Astrocyte (in vitro differentiated cells and primary cell): ENCODE measurements at regions not wholly inside any gene's neighbourhood (a gene's known extent, or its start where the extent isn't known, plus 50 kb on each side); places are given as distances from the start of the nearest gene placed in this dataset.

Source experiments
- DNase-seq: peaks from one replicate; pipeline ENCODE4 v3.0.0-alpha.2; 2010; ENCODE audit warnings: low read depth
- FAIRE-seq: peaks from 2 replicates; lab custom pipeline; 2011; peaks lifted over from hg19 to GRCh38; lab: Jason Lieb, UNC
- H2AFZ ChIP-seq: 2 replicates; pipeline ENCODE4 v1.6.0; 2012; ENCODE audit warnings: low read depth, low read length, inconsistent platforms
- H3K27ac ChIP-seq: 2 replicates; pipeline ENCODE4 v1.5.1; 2011; ENCODE audit warnings: low read depth, low read length, inconsistent platforms
- H3K27me3 ChIP-seq: 2 replicates; pipeline ENCODE4 v1.6.0; 2011; ENCODE audit warnings: low read length, inconsistent platforms; ENCODE audit not compliant: insufficient read depth
- H3K36me3 ChIP-seq: 2 replicates; pipeline ENCODE4 v1.5.1; 2011; ENCODE audit warnings: low read length, inconsistent platforms; ENCODE audit not compliant: insufficient read depth
- H3K4me1 ChIP-seq: 2 replicates; pipeline ENCODE4 v1.5.1; 2011; ENCODE audit warnings: low read length, inconsistent platforms; ENCODE audit not compliant: insufficient read depth
- H3K4me2 ChIP-seq: 2 replicates; pipeline ENCODE4 v1.6.0; 2012; ENCODE audit warnings: low read length, inconsistent platforms
- H3K4me3 ChIP-seq: 2 replicates; pipeline ENCODE4 v1.5.1; 2011; ENCODE audit warnings: low read depth, mild to moderate bottlenecking, low read length, inconsistent platforms; ENCODE audit not compliant: insufficient read depth
- H3K79me2 ChIP-seq: 2 replicates; pipeline ENCODE4 v1.6.0; 2012; ENCODE audit warnings: mild to moderate bottlenecking, low read length, inconsistent platforms; ENCODE audit not compliant: insufficient read depth
- H3K9ac ChIP-seq: 2 replicates; pipeline ENCODE4 v1.6.0; 2012; ENCODE audit warnings: mild to moderate bottlenecking, low read length, inconsistent platforms
- H3K9me3 ChIP-seq: 2 replicates; pipeline ENCODE4 v1.5.1; 2012; ENCODE audit warnings: low read depth, mild to moderate bottlenecking, low read length, inconsistent platforms; ENCODE audit not compliant: insufficient read depth
- H4K20me1 ChIP-seq: 2 replicates; pipeline ENCODE4 v1.6.0; 2012; ENCODE audit warnings: low read length, inconsistent platforms; ENCODE audit not compliant: insufficient read depth
- H3K27ac Mint-ChIP-seq: one replicate; pipeline ENCODE4 v1.8.0; 2021; ENCODE audit warnings: mild to moderate bottlenecking, mixed read lengths; ENCODE audit not compliant: unreplicated experiment
- H3K27me3 Mint-ChIP-seq: one replicate; pipeline ENCODE4 v1.8.0; 2021; ENCODE audit warnings: low read depth, mixed read lengths; ENCODE audit not compliant: unreplicated experiment
- H3K36me3 Mint-ChIP-seq: one replicate; pipeline ENCODE4 v1.8.0; 2021; ENCODE audit warnings: low read depth, mixed read lengths; ENCODE audit not compliant: unreplicated experiment
- H3K4me1 Mint-ChIP-seq: one replicate; pipeline ENCODE4 v1.8.0; 2021; ENCODE audit warnings: low read depth, mixed read lengths; ENCODE audit not compliant: unreplicated experiment
- H3K4me3 Mint-ChIP-seq: one replicate; pipeline ENCODE4 v1.8.0; 2021; ENCODE audit warnings: mild to moderate bottlenecking, moderate library complexity, mixed read lengths; ENCODE audit not compliant: unreplicated experiment
- H3K9me3 Mint-ChIP-seq: one replicate; pipeline ENCODE4 v1.8.0; 2021; ENCODE audit warnings: mild to moderate bottlenecking, mixed read lengths; ENCODE audit not compliant: unreplicated experiment
- EZH2 ChIP-seq: IDR thresholded peaks from 2 replicates; pipeline ENCODE4 v1.6.1; 2012; ENCODE audit warnings: mild to moderate bottlenecking, low read length, inconsistent platforms; ENCODE audit not compliant: insufficient read depth
- TF ChIP-seq, protein P1 (sequence below): IDR thresholded peaks from 2 replicates; pipeline ENCODE4 v1.5.1; 2011; ENCODE audit warnings: low read depth, mild to moderate bottlenecking, inconsistent platforms, low read length, moderate library complexity; ENCODE audit not compliant: insufficient read depth

DNA sequence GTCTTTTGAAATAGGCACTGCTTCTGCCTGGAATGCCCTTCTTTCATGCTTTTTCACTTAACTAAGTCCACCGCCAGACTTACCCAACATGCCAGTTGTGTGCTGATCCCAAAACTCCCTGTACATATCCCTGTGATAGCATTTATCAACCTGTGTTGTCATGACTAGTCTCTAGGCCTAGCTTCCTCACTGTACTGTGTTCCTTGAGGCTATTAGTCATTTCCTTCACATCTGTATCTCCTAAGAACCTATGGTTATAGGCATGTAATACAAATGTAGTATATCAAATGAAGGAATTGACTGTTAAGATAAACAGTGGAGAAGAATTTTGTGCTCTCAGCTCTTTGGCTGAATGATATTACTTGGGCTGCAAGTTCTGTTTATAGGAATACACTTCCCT, 184.3 kb downstream of the CYRIA start:
- no peaks in the 10 kb centered on the region for H3K79me2 ChIP-seq
- H3K4me1 Mint-ChIP-seq: peaks cover 22% of the 10 kb centered on the region
- H3K36me3 Mint-ChIP-seq: no peaks in the 10 kb centered on the region
- H3K27ac Mint-ChIP-seq: no peak overlapping the region
- DNase-seq: no peak
- no peak overlapping the region for H3K27ac ChIP-seq
- no peaks in the 10 kb centered on the region for H3K27me3 ChIP-seq
- no peaks in the 10 kb centered on the region for H3K9me3 ChIP-seq
- TF ChIP-seq, protein P1, sequence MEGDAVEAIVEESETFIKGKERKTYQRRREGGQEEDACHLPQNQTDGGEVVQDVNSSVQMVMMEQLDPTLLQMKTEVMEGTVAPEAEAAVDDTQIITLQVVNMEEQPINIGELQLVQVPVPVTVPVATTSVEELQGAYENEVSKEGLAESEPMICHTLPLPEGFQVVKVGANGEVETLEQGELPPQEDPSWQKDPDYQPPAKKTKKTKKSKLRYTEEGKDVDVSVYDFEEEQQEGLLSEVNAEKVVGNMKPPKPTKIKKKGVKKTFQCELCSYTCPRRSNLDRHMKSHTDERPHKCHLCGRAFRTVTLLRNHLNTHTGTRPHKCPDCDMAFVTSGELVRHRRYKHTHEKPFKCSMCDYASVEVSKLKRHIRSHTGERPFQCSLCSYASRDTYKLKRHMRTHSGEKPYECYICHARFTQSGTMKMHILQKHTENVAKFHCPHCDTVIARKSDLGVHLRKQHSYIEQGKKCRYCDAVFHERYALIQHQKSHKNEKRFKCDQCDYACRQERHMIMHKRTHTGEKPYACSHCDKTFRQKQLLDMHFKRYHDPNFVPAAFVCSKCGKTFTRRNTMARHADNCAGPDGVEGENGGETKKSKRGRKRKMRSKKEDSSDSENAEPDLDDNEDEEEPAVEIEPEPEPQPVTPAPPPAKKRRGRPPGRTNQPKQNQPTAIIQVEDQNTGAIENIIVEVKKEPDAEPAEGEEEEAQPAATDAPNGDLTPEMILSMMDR: no peak
- no peak for TF ChIP-seq EZH2
- no peak overlapping the region for H2AFZ ChIP-seq
- no peak overlapping the region for H3K9ac ChIP-seq
- H3K4me3 Mint-ChIP-seq: no peak overlapping the region
- no peak overlapping the region for H3K4me3 ChIP-seq
- no peak for FAIRE-seq
- no peak overlapping the region for H3K4me2 ChIP-seq
- no peaks in the 10 kb centered on the region for H3K9me3 Mint-ChIP-seq
- H3K36me3 ChIP-seq: no peaks in the 10 kb centered on the region
- no peaks in the 10 kb centered on the region for H3K4me1 ChIP-seq
- peaks cover 12% of the 10 kb centered on the region for H3K27me3 Mint-ChIP-seq
- no peaks in the 10 kb centered on the region for H4K20me1 ChIP-seq

DNA sequence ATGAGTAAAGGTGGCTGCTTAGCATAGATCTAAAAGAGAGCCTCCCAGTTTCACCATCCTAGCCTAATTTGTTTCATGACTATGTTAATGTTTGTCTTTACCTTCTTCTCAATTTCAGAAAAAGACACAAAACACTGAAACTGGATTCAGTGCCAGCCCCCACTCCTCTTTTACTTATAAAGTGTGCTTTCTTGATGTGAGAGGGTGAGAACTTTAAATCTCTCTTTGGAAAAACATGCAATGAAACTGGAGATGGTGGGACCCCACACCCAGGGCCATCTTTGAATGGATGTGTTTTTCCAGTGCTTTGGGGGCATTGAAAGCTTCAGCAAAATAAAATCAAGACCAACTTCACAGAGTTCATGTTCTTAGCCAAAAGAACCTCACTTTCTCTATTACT, 185.9 kb downstream of the CYRIA start:
- Histone ChIP-seq H4K20me1 (no peaks in the 10 kb centered on the region), H3K9me3 (no peaks in the 10 kb centered on the region), H3K4me2 (no peak overlapping the region), H3K4me3 (no peak overlapping the region), H3K79me2 (no peaks in the 10 kb centered on the region), H3K27ac (no peak overlapping the region), H3K4me1 (no peaks in the 10 kb centered on the region), H3K36me3 (no peaks in the 10 kb centered on the region), H2AFZ (no peak overlapping the region), H3K27me3 (no peaks in the 10 kb centered on the region), H3K9ac (no peak overlapping the region)
- Mint-ChIP-seq H3K27me3 (peaks cover 7% of the 10 kb centered on the region), H3K4me3 (no peak overlapping the region), H3K4me1 (peaks cover 31% of the 10 kb centered on the region), H3K27ac (no peak overlapping the region), H3K9me3 (no peaks in the 10 kb centered on the region), H3K36me3 (no peaks in the 10 kb centered on the region)
- TF ChIP-seq EZH2: no peak
- TF ChIP-seq, protein P1: no peak
- no peak for DNase-seq
- no peak for FAIRE-seq

DNA sequence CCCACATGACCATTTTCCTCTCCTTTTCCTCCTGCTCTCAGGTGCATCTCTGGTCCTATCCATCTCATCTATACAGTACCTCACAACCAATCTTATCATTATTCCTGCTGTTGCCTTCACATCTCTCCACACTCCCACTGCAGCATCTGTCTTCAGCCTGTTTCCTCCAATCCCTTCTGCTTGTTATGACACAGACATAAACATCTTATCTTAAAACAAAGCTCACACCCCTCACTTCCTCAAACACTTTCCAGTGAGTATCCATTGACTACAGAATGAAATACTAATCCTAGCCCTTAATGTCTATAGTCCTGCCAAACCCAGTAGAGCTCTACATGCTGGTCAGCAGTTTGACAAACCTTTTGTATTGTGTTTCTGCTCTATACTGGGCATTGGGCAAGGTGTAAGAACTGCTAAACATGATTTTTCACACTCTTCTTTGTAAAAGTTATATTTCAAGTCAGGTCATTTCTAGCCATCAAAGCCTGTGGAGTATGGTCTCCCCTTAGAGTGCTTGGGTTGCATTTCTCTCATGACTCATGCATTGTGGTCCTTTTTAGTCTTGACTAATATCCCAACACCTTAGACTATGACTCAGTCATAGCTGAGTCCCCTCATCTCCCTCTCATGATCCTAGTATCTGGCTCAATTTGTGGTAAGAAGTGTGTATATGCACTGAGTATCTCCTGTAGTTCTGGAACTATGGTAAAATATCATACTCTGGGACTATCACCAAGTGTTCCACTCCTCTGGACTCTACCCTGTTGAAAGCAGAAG, 187.0 kb downstream of the CYRIA start:
- no peaks in the 10 kb centered on the region for H4K20me1 ChIP-seq
- Mint-ChIP-seq H3K4me1 (peaks cover 31% of the 10 kb centered on the region), H3K36me3 (no peaks in the 10 kb centered on the region), H3K27me3 (peaks cover 5% of the 10 kb centered on the region), H3K4me3 (no peak overlapping the region), H3K27ac (no peak overlapping the region), H3K9me3 (peaks cover 3% of the 10 kb centered on the region)
- H3K9me3 ChIP-seq: no peaks in the 10 kb centered on the region
- no peak for TF ChIP-seq EZH2
- TF ChIP-seq, protein P1: no peak
- FAIRE-seq: no peak
- no peak overlapping the region for H3K4me2 ChIP-seq
- H3K9ac ChIP-seq: no peak overlapping the region
- DNase-seq: no peak
- H3K27ac ChIP-seq: no peak overlapping the region
- H3K4me1 ChIP-seq: no peaks in the 10 kb centered on the region
- H3K4me3 ChIP-seq: no peak overlapping the region
- no peaks in the 10 kb centered on the region for H3K79me2 ChIP-seq
- no peaks in the 10 kb centered on the region for H3K36me3 ChIP-seq
- H2AFZ ChIP-seq: no peak overlapping the region
- no peaks in the 10 kb centered on the region for H3K27me3 ChIP-seq
